ENCODE measurements at regions not wholly inside any gene's neighbourhood (a gene's known extent, or its start where the extent isn't known, plus 50 kb on each side); places are given as distances from the start of the nearest gene placed in this dataset.
"Not testable (repeated sequence)": the region's sequence is repeated elsewhere in the genome, so short reads cannot be mapped to it uniquely, and the experiment has no call there.

DNA sequence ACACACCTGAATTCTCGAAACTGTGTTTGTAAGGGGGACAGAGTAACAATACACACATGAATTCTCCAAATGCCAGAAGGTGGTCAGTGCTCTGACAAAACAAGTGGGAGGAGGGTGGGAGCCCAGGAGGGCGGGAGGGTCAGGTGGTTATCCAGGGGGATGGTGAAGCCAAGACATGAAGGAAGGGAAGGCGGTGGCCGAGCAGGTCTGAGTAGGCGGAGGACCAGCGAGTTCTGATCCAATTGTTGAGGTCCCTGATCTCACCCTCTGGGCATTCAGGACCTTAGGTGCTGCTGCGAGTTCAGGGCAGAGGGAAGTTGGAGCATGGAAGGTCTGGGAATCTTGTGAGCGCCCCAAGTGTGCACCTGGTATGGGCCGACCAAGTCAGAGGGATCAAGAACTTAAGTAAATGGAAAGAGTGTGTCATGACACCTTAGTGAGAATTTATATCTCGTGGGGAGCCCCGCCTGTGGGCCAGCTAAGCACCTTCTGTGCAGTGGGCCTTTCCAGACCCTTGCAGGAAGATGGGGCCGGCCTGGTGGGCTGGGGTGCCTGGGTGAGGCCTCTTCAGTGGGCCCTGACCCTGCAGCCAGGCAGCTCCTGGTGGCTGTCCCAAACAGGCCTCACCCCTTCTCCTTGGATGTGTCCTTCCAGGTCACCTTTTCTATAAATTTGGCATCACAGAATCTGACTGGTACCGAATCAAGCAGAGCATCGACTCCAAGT lies 86.1 kb downstream of the NPIPB11 start:
- no peak overlapping the region for H3K4me3 ChIP-seq (ENCODE audit: low read depth, low read length)

DNA sequence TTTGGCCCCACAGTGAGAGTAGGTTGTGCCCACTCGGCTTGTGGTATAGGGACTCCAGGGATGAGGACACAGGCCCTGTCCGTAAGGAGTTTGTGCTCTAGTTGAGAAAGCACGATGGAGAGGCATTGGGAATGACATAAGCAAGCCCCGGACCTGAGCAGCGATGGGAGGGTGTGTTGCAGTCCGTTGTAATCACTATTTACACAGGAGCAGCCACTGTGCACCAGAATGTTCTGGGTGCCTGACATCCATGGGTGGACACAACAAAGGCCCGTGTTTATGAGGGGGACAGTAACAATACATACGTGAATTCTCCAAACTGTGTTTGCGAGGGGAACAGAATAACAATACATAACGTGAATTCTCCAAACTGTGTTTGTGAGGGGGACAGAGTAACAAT lies 86.8 kb downstream of the NPIPB11 start:
- no peak for DNase-seq (ENCODE audit: low read depth, low spot score)
- TF ChIP-seq, protein P1, sequence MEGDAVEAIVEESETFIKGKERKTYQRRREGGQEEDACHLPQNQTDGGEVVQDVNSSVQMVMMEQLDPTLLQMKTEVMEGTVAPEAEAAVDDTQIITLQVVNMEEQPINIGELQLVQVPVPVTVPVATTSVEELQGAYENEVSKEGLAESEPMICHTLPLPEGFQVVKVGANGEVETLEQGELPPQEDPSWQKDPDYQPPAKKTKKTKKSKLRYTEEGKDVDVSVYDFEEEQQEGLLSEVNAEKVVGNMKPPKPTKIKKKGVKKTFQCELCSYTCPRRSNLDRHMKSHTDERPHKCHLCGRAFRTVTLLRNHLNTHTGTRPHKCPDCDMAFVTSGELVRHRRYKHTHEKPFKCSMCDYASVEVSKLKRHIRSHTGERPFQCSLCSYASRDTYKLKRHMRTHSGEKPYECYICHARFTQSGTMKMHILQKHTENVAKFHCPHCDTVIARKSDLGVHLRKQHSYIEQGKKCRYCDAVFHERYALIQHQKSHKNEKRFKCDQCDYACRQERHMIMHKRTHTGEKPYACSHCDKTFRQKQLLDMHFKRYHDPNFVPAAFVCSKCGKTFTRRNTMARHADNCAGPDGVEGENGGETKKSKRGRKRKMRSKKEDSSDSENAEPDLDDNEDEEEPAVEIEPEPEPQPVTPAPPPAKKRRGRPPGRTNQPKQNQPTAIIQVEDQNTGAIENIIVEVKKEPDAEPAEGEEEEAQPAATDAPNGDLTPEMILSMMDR (IDR thresholded peaks at IDR 0.05; ENCODE audit: low read depth, low read length), result no peak
- in situ Hi-C loops (cut with HindIII; ENCODE audit: low sequenced_read_pairs), result no loop called here
- no peak overlapping the region for H3K4me3 ChIP-seq (ENCODE audit: low read depth, low read length)

More for the DNA sequence above, 86.1 kb downstream of the NPIPB11 start:
- in situ Hi-C loops (cut with HindIII; ENCODE audit: low sequenced_read_pairs), result no loop called here
- no peak for DNase-seq (ENCODE audit: low read depth, low spot score)
- TF ChIP-seq, protein P1 (IDR thresholded peaks at IDR 0.05; ENCODE audit: low read depth, low read length), result no peak

DNA sequence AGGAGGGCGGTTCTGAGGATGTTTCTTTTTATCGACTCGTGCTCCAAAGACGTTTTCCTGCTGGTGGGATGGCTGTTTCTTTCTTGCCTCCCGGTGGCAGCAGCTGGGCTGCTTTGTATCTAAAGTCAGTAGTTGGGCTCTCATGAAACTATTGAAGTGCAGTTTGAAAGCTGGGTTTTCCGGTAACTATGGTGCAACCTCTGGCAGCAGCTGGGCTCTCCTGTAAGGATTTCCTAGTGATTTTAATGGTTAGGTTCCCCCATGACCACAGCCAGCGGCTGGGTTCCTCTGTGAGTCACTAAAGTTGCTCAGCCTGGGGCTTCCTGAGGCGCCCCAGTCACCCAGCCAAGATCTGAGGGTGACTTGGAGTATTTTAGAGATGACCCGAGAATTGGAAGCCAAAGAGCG lies 87.9 kb downstream of the NPIPB11 start:
- in situ Hi-C loops (cut with HindIII; ENCODE audit: low sequenced_read_pairs); H3K4me3 ChIP-seq (ENCODE audit: low read depth, low read length): not testable (repeated sequence)
- peak; percentile 79 for DNase-seq (ENCODE audit: low read depth, low spot score)

DNA sequence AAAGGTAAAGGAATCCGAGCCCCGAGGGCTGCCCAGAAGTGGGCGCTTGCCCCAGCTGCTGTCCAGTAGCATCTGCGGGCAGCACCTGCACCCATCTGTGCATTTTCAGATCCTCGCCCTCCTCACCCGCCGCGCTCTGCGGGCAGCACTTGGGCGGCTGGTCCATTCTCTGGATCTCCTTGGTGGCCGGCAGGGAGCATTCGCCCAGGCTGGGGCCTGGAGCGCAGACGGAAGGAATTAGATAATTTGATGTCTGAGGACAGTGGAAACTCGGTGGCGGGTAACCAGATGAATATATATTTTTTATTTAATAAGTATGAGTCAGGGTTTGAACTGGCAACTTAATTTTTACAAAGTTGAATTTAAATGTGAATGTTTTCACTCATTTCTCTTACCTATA lies 88.5 kb downstream of the NPIPB11 start:
- TF ChIP-seq, protein P1 (IDR thresholded peaks at IDR 0.05; ENCODE audit: low read depth, low read length), result peak; percentile 58
- H3K4me3 ChIP-seq (ENCODE audit: low read depth, low read length), result no peak overlapping the region
- in situ Hi-C loops (cut with HindIII; ENCODE audit: low sequenced_read_pairs), result no loop called here
- DNase-seq (ENCODE audit: low read depth, low spot score), result peak; percentile 33

DNA sequence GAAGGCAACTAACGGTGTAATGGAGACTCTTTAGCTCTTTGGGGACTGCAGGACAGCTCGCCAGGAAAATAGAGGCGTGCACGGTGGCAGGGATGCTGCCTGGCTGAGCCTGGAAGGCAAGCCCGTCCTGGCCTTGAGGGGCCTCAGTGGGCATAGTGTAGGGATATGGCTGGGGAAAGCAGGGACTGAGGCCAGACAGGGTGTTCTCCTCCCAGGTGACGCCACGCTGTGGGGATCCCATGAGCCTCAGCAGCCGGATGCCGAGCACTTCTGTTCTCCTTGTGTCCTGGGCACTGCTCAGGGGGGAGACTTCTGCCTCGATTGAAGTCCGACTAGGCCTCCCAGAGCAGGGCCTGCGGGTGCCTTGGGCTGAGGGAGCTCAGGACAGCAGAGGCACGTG lies 89.2 kb downstream of the NPIPB11 start:
- in situ Hi-C loops (cut with HindIII; ENCODE audit: low sequenced_read_pairs), result no loop called here
- TF ChIP-seq, protein P1 (IDR thresholded peaks at IDR 0.05; ENCODE audit: low read depth, low read length), result no peak
- no peak for DNase-seq (ENCODE audit: low read depth, low spot score)
- no peak overlapping the region for H3K4me3 ChIP-seq (ENCODE audit: low read depth, low read length)

DNA sequence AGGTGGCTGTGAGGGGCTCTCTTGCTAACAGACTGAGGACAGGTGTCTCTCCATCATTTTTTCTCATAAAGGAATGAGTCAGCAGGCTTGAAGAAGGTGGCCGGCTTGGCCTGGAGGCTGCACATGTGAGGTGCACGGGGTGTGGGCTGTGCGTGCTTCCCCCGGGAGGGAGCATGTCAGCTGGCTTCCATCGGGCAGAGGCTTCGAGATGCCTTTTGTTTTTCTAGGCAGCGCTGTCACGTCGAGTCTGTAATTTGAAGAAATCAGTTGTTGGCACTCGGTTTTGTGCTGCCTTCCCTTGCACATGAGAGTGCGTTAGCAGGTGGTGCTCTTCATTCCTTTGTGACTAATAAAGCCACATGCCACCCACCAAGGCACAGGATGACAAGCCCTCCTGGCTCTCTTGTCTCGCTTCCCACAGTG lies 89.7 kb downstream of the NPIPB11 start:
- DNase-seq (ENCODE audit: low read depth, low spot score), result no peak
- no peak overlapping the region for H3K4me3 ChIP-seq (ENCODE audit: low read depth, low read length)
- TF ChIP-seq, protein P1 (IDR thresholded peaks at IDR 0.05; ENCODE audit: low read depth, low read length), result no peak
- in situ Hi-C loops (cut with HindIII; ENCODE audit: low sequenced_read_pairs), result no loop called here

DNA sequence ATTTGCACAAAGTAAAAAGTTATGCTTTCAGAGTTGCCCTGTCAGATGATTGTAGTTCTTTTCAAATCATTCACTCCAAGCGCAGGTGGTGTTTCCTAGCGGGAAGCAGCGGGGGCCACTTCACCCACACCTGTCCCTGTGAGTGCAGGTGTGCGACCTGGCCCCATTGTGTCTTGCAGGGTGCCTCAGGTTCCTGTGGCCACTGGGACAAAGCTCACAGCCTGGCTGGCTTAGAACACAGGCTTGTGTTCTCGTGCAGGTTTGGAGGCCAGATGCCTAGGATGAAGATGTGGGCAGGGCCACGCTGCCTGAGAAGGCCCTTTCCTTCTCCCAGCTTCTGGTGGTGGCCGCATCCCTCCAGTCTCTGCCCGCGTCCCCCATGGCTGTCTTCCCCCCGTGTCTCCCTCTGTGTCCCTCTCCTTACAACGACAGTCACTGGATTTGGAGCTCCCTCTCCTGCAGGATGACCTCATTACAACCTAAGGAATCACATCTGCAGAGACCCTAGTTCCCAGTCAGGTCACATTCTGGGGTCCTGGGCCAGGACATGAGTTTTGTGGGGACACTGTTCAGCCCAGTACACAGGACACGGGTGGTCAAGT lies 90.5 kb downstream of the NPIPB11 start:
- in situ Hi-C loops (cut with HindIII; ENCODE audit: low sequenced_read_pairs), result no loop called here
- DNase-seq (ENCODE audit: low read depth, low spot score), result no peak
- TF ChIP-seq, protein P1 (IDR thresholded peaks at IDR 0.05; ENCODE audit: low read depth, low read length), result peak; percentile 18
- H3K4me3 ChIP-seq (ENCODE audit: low read depth, low read length), result no peak overlapping the region
